ENCODE measurements at regions not wholly inside any gene's neighbourhood (a gene's known extent, or its start where the extent isn't known, plus 50 kb on each side); places are given as distances from the start of the nearest gene placed in this dataset.
"Not testable (repeated sequence)": the region's sequence is repeated elsewhere in the genome, so short reads cannot be mapped to it uniquely, and the experiment has no call there.

DNA sequence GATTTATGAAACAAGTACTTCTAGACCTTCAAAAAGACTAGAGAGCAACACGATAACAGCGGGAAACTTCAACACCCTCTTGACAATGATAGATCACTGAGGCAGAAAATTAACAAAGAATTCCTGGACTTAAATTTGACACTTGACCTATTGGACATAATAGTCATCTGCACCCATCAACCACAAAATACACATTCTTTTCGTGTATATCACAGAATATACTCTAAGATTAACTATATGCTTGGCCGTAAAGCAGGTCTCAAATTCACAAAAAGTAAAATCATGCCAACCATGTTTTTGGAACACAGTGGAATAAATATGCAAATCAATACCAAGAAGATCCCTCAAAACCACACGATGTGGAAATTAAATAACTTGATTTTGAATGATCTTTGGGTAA, 559.4 kb downstream of the DNAH5 start:
- no peak for DNase-seq
- TF ChIP-seq GATA1 (IDR thresholded peaks at IDR 0.05; ENCODE audit: low read depth, low read length), result no peak
- TF ChIP-seq POLR2A (IDR thresholded peaks at IDR 0.05; ENCODE audit: low read length), result no peak

- TF ChIP-seq GATA1 (IDR thresholded peaks at IDR 0.05; ENCODE audit: low read depth, low read length) (no peak), POLR2A (IDR thresholded peaks at IDR 0.05; ENCODE audit: low read length) (no peak)
- DNase-seq, result no peak
These were observed 562.3 kb downstream of the DNAH5 start for GRCh38 chr5:13382232-13382631.

- no peak for DNase-seq
- no peak for TF ChIP-seq POLR2A (IDR thresholded peaks at IDR 0.05; ENCODE audit: low read length)
- TF ChIP-seq GATA1 (IDR thresholded peaks at IDR 0.05; ENCODE audit: low read depth, low read length), result no peak
These were observed 566.4 kb downstream of the DNAH5 start for GRCh38 chr5:13378091-13378490.

DNA sequence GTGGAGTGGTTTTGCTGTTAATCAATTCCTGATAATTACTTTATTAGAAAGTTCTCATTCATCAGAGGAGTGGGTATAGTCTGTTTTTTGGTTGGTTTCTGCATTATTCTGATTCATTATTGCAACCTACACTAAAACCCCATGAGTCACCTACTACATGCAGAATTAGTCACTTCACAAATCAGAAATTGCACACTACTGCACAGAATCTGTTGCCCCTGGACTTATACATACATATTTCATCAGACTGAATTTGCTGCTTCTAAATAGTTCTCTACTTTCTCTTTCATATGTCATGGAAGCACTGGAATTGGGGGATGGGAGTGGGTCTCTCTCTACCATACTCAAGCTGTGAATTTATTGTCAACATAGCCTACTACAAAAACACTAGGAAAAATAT, 585.1 kb downstream of the DNAH5 start:
- no peak for DNase-seq
- TF ChIP-seq POLR2A (IDR thresholded peaks at IDR 0.05; ENCODE audit: low read length) (no peak), GATA1 (IDR thresholded peaks at IDR 0.05; ENCODE audit: low read depth, low read length) (no peak)

DNA sequence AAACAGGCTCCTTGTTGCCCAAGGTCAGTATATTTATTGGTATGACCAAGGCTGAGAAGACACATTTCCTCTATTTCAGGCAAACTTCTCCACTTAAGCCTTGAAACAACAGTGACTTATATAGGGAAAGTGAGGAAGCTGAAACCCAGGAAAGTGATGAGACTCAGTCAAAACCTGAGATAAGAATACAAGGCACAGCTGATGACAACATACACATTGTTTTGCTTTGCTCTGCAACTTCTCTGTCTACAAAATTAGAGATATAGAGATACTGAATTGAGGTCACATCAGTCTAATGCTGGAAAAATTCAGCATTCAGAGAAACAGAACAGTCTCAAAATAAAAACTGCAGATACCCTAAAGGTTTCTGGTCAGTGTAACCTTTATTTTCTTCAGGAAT, 586.1 kb downstream of the DNAH5 start:
- TF ChIP-seq GATA1 (IDR thresholded peaks at IDR 0.05; ENCODE audit: low read depth, low read length) (no peak), POLR2A (IDR thresholded peaks at IDR 0.05; ENCODE audit: low read length) (no peak)
- no peak for DNase-seq

DNA sequence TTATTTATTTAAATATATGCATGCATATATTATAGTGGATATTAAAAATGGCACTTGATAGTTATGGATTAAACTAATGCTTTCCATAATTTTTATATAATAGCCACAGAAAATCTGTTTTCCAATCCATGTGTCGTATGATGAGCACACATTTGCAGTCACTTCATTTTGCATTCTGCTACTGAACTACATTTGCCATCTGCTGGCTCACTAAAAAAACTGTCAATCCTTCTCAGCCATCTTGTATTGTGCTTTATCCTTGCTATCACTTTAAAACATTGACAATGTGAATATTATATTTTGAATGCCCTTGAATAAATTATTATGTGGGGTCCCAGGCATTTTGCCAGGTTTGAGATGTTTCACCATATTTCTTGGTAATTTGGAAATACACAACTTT, 586.6 kb downstream of the DNAH5 start:
- DNase-seq, result no peak
- TF ChIP-seq GATA1 (IDR thresholded peaks at IDR 0.05; ENCODE audit: low read depth, low read length) (no peak), POLR2A (IDR thresholded peaks at IDR 0.05; ENCODE audit: low read length) (no peak)

DNA sequence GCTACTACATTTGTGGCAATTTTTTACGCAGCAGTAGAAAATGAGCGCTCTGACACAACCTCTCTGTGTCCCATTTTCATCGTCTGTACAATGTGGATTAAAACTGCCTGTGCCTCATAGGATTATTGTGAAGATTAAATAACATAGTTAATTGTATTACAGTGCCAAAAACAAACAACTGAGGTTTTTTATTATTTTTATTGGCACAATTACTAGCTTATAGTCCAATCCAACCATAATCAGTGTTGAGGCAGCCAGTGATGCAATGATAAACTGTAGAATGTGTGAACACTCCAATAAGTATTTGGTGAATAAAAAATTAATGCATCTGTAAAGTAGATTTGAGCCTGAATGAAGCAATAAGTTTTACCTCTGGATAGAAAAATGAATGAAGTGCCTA, 588.3 kb downstream of the DNAH5 start:
- no peak for TF ChIP-seq POLR2A (IDR thresholded peaks at IDR 0.05; ENCODE audit: low read length)
- no peak for TF ChIP-seq GATA1 (IDR thresholded peaks at IDR 0.05; ENCODE audit: low read depth, low read length)
- no peak for DNase-seq

DNA sequence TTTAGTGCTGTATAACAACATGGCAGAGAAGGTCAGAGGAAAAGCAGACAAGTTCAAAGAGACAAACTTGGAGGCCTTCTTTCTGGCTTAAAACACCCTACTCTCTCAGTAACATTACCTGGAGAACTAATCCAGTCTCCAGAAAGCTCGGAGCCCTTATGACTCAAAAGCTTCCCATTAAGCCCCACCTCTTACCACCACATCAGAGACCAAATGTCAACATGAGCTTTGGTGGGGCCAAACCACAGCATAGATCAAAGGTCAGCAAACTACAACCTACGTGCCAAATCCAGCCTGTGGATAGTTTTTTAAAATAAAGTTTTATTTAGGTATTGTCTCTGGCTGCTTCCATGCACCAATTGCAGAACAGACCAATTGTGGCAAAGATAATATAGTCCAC, 589.9 kb downstream of the DNAH5 start:
- no peak for TF ChIP-seq GATA1 (IDR thresholded peaks at IDR 0.05; ENCODE audit: low read depth, low read length)
- TF ChIP-seq POLR2A (IDR thresholded peaks at IDR 0.05; ENCODE audit: low read length), result no peak
- DNase-seq, result no peak

DNA sequence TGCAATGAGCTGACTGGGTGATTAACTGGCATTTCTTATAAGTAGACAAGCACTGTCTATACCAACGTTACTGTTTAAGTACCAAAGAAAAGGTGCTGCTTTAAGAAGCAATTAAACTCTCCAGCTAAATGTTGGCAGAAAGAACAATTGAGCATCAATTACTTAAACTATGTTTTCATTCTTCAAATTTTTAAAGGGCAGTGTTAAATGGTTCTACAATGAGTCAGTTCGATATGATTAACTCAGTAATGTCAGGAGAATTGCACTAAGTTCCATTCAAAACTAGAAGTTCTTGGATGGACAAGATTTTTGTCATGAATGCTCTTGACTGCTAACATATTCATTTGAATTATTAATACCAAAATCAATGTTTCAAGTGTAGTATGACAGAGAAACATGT, 593.7 kb downstream of the DNAH5 start:
- DNase-seq, result no peak
- TF ChIP-seq GATA1 (IDR thresholded peaks at IDR 0.05; ENCODE audit: low read depth, low read length) (no peak), POLR2A (IDR thresholded peaks at IDR 0.05; ENCODE audit: low read length) (no peak)

GRCh38 chr5:13348568-13348967, 595.9 kb downstream of the DNAH5 start:
- TF ChIP-seq POLR2A (IDR thresholded peaks at IDR 0.05; ENCODE audit: low read length) (no peak), GATA1 (IDR thresholded peaks at IDR 0.05; ENCODE audit: low read depth, low read length) (no peak)

GRCh38 chr5:13346401-13346800, 598.1 kb downstream of the DNAH5 start:
- no peak for DNase-seq
- TF ChIP-seq GATA1 (IDR thresholded peaks at IDR 0.05; ENCODE audit: low read depth, low read length) (no peak), POLR2A (IDR thresholded peaks at IDR 0.05; ENCODE audit: low read length) (no peak)

More at GRCh38 chr5:13348568-13348967, 595.9 kb downstream of the DNAH5 start:
- DNase-seq, result no peak

DNA sequence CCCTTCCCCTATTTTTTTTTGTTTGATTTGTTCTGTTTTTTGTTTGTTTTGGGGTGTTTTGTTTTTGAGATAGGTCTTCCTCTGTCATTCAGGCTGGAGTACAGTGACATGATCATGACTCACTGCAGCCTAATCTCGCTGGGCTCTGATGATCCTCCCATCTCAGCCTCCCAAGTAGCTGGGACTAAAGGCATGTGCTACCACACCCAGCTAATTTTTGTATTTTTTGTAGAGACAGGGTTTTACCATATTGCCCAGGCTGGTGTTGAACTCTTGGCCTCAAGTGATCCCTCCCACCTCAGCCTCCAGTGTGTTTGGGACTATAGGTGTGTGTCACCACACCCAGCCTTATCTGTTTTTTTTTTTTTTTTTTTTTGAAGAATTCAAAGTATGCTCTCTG, 605.4 kb downstream of the DNAH5 start:
- TF ChIP-seq GATA1 (IDR thresholded peaks at IDR 0.05; ENCODE audit: low read depth, low read length) (no peak), POLR2A (IDR thresholded peaks at IDR 0.05; ENCODE audit: low read length) (no peak)

GRCh38 chr5:13335026-13335425, 609.5 kb downstream of the DNAH5 start:
- DNase-seq, result not testable (repeated sequence)

More for the DNA sequence above, 605.4 kb downstream of the DNAH5 start:
- no peak for DNase-seq

DNA sequence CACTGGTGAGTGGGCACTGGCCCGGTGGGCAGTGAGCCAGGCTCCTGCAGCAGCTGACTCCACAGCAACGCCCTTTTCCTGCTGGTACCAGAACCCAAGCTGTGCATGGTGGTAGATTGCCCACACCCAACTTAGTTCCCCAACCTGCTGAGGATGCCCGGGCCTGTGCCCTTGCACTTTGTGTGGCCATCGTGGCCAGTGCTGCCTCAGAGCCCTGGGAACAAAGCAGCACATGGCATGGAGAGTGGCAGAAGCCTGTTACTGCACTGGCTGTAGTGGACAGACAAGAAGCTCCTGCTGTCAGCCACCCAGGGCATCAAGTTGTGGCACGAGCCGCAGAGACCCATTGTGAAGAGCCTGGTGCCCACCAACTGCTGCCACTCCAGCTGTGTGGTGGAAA, 612.9 kb downstream of the DNAH5 start:
- DNase-seq, result no peak
- TF ChIP-seq GATA1 (IDR thresholded peaks at IDR 0.05; ENCODE audit: low read depth, low read length) (no peak), POLR2A (IDR thresholded peaks at IDR 0.05; ENCODE audit: low read length) (no peak)

GRCh38 chr5:13328316-13328715, 616.2 kb downstream of the DNAH5 start:
- DNase-seq, result no peak
- TF ChIP-seq POLR2A (IDR thresholded peaks at IDR 0.05; ENCODE audit: low read length), result no peak
- no peak for TF ChIP-seq GATA1 (IDR thresholded peaks at IDR 0.05; ENCODE audit: low read depth, low read length)

- DNase-seq, result no peak
- TF ChIP-seq POLR2A (IDR thresholded peaks at IDR 0.05; ENCODE audit: low read length) (no peak), GATA1 (IDR thresholded peaks at IDR 0.05; ENCODE audit: low read depth, low read length) (no peak)
These were observed 618.7 kb downstream of the DNAH5 start for GRCh38 chr5:13325765-13326164.
